K562 (cell line): ENCODE measurements at regions not wholly inside any gene's neighbourhood (a gene's known extent, or its start where the extent isn't known, plus 50 kb on each side); places are given as distances from the start of the nearest gene placed in this dataset.

Source experiments
- CBFB ChIP-seq: sonication (generic); formaldehyde crosslinking; IDR thresholded peaks from 2 replicates; pipeline ENCODE4 v1.4.0; 2020; ENCODE audit warnings: mild to moderate bottlenecking, missing genetic modification reagents
- MEIS2 ChIP-seq: fragments of 450-650 bp; IDR thresholded peaks from 2 replicates; pipeline ENCODE4 v1.6.1; 2014; ENCODE audit warnings: mild to moderate bottlenecking; ENCODE audit not compliant: partially characterized antibody
- RBM17 ChIP-seq: fragments of 200-400 bp; formaldehyde crosslinking; IDR thresholded peaks from 2 replicates; pipeline ENCODE4 v1.6.1; 2017; ENCODE audit warnings: low read depth, mild to moderate bottlenecking, low read length, borderline replicate concordance
- RBM25 ChIP-seq: fragments of 200-400 bp; formaldehyde crosslinking; IDR thresholded peaks from 2 replicates; pipeline ENCODE4 v1.6.1; 2018; ENCODE audit warnings: low read length, low read depth, moderate library complexity; ENCODE audit not compliant: severe bottlenecking
- TAF15 ChIP-seq: fragments of 200-400 bp; formaldehyde crosslinking; IDR thresholded peaks from 2 replicates; pipeline ENCODE4 v1.6.1; 2017; ENCODE audit warnings: mild to moderate bottlenecking, low read depth, low read length, moderate library complexity
- TBL1XR1 ChIP-seq, 2 experiments: IDR thresholded peaks; 2 replicates each; pipeline ENCODE4 v1.6.1; 2012; ENCODE audit warnings: improper control_type of control experiment in 2 of 2, low read length in 2 of 2, mild to moderate bottlenecking in 1 of 2
- ZNF318 ChIP-seq, 2 experiments: fragments of 450-650 bp; IDR thresholded peaks; 2 replicates each; pipeline ENCODE4 v1.6.1; 2016; ENCODE audit warnings: mild to moderate bottlenecking in 2 of 2, borderline replicate concordance in 1 of 2, low read depth in 1 of 2, moderate library complexity in 1 of 2
- ZNF699 ChIP-seq: fragments of 250-450 bp; sonication (Bioruptor Pico); IDR thresholded peaks from 2 replicates; pipeline ENCODE4 v1.8.0; 2021; ENCODE audit warnings: mild to moderate bottlenecking, moderate library complexity; ENCODE audit not compliant: insufficient replicate concordance

GRCh38 chr14:98498019-98498885, 773.7 kb downstream of the BCL11B start (continued):
- TF ChIP-seq ZNF318 (IDR thresholded peaks at IDR 0.05; ENCODE audit: borderline replicate concordance in 1 of 2, low read depth in 1 of 2) (no peak), RBM17 (no peak), CBFB (CRISPR knock-in tag) (no peak), ZNF699 (no peak), MEIS2 (no peak), TAF15 (no peak), TBL1XR1 (IDR thresholded peaks at IDR 0.05; ENCODE audit: low read length in 2 of 2) (no peak), RBM25 (no peak)
